ENCODE measurements at regions not wholly inside any gene's neighbourhood (a gene's known extent, or its start where the extent isn't known, plus 50 kb on each side); places are given as distances from the start of the nearest gene placed in this dataset.

GRCh38 chr14:101040538-101041442 lies 137.3 kb upstream of the RTL1 start:
- Histone ChIP-seq H3K9ac (no peak overlapping the region), H3K27me3 (ENCODE audit: insufficient read depth) (no peaks in the 10 kb centered on the region), H3K36me3 (replicated peaks in 1 of 2; ENCODE audit: control insufficient read depth in 1 of 2, insufficient read depth in 2 of 2, low read length in 1 of 2) (no peaks in the 10 kb centered on the region), H3K79me2 (ENCODE audit: insufficient read depth) (no peaks in the 10 kb centered on the region), H3K4me1 (ENCODE audit: control insufficient read depth in 1 of 2, insufficient read depth in 2 of 2, low read depth in 1 of 2, low read length in 1 of 2) (no peaks in the 10 kb centered on the region), H3K27ac (ENCODE audit: low read depth in 2 of 2, low read length in 1 of 2) (no peak overlapping the region), H3K9me3 (no peaks in the 10 kb centered on the region), H2AFZ (ENCODE audit: low read depth) (no peak overlapping the region), H3K4me2 (no peak overlapping the region), H3K9me2 (no peaks in the 10 kb centered on the region), H3F3A (replicated peaks; ENCODE audit: insufficient read depth) (no peaks in the 10 kb centered on the region), H3K4me3 (ENCODE audit: low read depth in 2 of 2, low read length in 1 of 2) (no peak overlapping the region), H4K20me1 (ENCODE audit: insufficient read depth) (no peaks in the 10 kb centered on the region)
- TF ChIP-seq SIN3A (IDR thresholded peaks at IDR 0.05; ENCODE audit: borderline replicate concordance, low read depth, low read length) (no peak), MEF2A (IDR thresholded peaks at IDR 0.05; ENCODE audit: borderline replicate concordance, low read depth) (no peak), ZBTB33 (IDR thresholded peaks at IDR 0.05; ENCODE audit: borderline replicate concordance, low read depth) (no peak), MAX (IDR thresholded peaks at IDR 0.05; ENCODE audit: low read depth) (no peak), SMC3 (IDR thresholded peaks at IDR 0.05; ENCODE audit: low read depth, low read length) (no peak), TEAD4 (IDR thresholded peaks at IDR 0.05; ENCODE audit: borderline replicate concordance, insufficient read depth) (no peak), RAD21 (IDR thresholded peaks at IDR 0.05; ENCODE audit: low read length) (no peak), ELF1 (IDR thresholded peaks at IDR 0.05) (no peak), JUND (IDR thresholded peaks at IDR 0.05) (no peak), YY1 (IDR thresholded peaks at IDR 0.05; ENCODE audit: low read depth) (no peak), RXRA (IDR thresholded peaks at IDR 0.05; ENCODE audit: borderline replicate concordance, low read depth) (no peak), FOXM1 (IDR thresholded peaks at IDR 0.05; ENCODE audit: low read depth) (no peak), RFX5 (IDR thresholded peaks at IDR 0.05; ENCODE audit: low read length) (no peak), RCOR1 (IDR thresholded peaks at IDR 0.05; ENCODE audit: low read length) (no peak), POLR2AphosphoS5 (IDR thresholded peaks at IDR 0.05; ENCODE audit: low read depth, low read length) (no peak), NRF1 (IDR thresholded peaks at IDR 0.05; ENCODE audit: low read depth, low read length) (no peak)
- TF ChIP-seq, protein P1, sequence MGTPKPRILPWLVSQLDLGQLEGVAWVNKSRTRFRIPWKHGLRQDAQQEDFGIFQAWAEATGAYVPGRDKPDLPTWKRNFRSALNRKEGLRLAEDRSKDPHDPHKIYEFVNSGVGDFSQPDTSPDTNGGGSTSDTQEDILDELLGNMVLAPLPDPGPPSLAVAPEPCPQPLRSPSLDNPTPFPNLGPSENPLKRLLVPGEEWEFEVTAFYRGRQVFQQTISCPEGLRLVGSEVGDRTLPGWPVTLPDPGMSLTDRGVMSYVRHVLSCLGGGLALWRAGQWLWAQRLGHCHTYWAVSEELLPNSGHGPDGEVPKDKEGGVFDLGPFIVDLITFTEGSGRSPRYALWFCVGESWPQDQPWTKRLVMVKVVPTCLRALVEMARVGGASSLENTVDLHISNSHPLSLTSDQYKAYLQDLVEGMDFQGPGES (IDR thresholded peaks at IDR 0.05; ENCODE audit: low read depth, low read length) = no peak
- TF ChIP-seq, protein P2, sequence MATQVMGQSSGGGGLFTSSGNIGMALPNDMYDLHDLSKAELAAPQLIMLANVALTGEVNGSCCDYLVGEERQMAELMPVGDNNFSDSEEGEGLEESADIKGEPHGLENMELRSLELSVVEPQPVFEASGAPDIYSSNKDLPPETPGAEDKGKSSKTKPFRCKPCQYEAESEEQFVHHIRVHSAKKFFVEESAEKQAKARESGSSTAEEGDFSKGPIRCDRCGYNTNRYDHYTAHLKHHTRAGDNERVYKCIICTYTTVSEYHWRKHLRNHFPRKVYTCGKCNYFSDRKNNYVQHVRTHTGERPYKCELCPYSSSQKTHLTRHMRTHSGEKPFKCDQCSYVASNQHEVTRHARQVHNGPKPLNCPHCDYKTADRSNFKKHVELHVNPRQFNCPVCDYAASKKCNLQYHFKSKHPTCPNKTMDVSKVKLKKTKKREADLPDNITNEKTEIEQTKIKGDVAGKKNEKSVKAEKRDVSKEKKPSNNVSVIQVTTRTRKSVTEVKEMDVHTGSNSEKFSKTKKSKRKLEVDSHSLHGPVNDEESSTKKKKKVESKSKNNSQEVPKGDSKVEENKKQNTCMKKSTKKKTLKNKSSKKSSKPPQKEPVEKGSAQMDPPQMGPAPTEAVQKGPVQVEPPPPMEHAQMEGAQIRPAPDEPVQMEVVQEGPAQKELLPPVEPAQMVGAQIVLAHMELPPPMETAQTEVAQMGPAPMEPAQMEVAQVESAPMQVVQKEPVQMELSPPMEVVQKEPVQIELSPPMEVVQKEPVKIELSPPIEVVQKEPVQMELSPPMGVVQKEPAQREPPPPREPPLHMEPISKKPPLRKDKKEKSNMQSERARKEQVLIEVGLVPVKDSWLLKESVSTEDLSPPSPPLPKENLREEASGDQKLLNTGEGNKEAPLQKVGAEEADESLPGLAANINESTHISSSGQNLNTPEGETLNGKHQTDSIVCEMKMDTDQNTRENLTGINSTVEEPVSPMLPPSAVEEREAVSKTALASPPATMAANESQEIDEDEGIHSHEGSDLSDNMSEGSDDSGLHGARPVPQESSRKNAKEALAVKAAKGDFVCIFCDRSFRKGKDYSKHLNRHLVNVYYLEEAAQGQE (IDR thresholded peaks at IDR 0.05; ENCODE audit: low read depth, low read length) = no peak
- ChIA-PET CTCF (no interaction called here), POLR2A (no interaction called here)
- no peak for DNase-seq
- WGBS (ENCODE audit: low lambda C conversion rate) = 65% methylated on average over 19 of the region's 21 CpGs

Measured in SK-N-SH (cell line).